ENCODE measurements at regions not wholly inside any gene's neighbourhood (a gene's known extent, or its start where the extent isn't known, plus 50 kb on each side); places are given as distances from the start of the nearest gene placed in this dataset.

- H3K4me1 Mint-ChIP-seq: no peaks in the 10 kb centered on the region
- ATAC-seq: no peak
- H3K9me3 Mint-ChIP-seq: peaks cover 7% of the 10 kb centered on the region
- no peak overlapping the region for H3K27ac Mint-ChIP-seq
- no peak overlapping the region for H3K4me3 Mint-ChIP-seq
- H3K36me3 Mint-ChIP-seq: no peaks in the 10 kb centered on the region
- H3K27me3 Mint-ChIP-seq: no peaks in the 10 kb centered on the region
Observed at GRCh38 chr3:99549957-99550603, 88.3 kb upstream of the COL8A1 start.

GRCh38 chr3:99549220-99549619 lies 89.2 kb upstream of the COL8A1 start:
- H3K27ac Mint-ChIP-seq: no peak overlapping the region
- peaks cover 5% of the 10 kb centered on the region for H3K9me3 Mint-ChIP-seq
- no peak overlapping the region for H3K4me3 Mint-ChIP-seq
- H3K36me3 Mint-ChIP-seq: no peaks in the 10 kb centered on the region
- H3K4me1 Mint-ChIP-seq: no peaks in the 10 kb centered on the region
- ATAC-seq: no peak
- no peaks in the 10 kb centered on the region for H3K27me3 Mint-ChIP-seq

- no peak overlapping the region for H3K27ac Mint-ChIP-seq
- H3K36me3 Mint-ChIP-seq: no peaks in the 10 kb centered on the region
- H3K4me3 Mint-ChIP-seq: no peak overlapping the region
- H3K27me3 Mint-ChIP-seq: no peaks in the 10 kb centered on the region
- H3K9me3 Mint-ChIP-seq: peaks cover 4% of the 10 kb centered on the region
- H3K4me1 Mint-ChIP-seq: no peaks in the 10 kb centered on the region
- ATAC-seq: no peak
Observed at GRCh38 chr3:99548674-99549073, 89.7 kb upstream of the COL8A1 start.

- no peak overlapping the region for H3K27ac Mint-ChIP-seq
- H3K9me3 Mint-ChIP-seq: peaks cover 3% of the 10 kb centered on the region
- H3K27me3 Mint-ChIP-seq: no peaks in the 10 kb centered on the region
- H3K36me3 Mint-ChIP-seq: no peaks in the 10 kb centered on the region
- no peak for ATAC-seq
- no peak overlapping the region for H3K4me3 Mint-ChIP-seq
- H3K4me1 Mint-ChIP-seq: no peaks in the 10 kb centered on the region
Observed at GRCh38 chr3:99545941-99546580, 92.3 kb upstream of the COL8A1 start.

GRCh38 chr3:99544786-99545281 lies 93.6 kb upstream of the COL8A1 start:
- H3K9me3 Mint-ChIP-seq: peaks cover 3% of the 10 kb centered on the region
- H3K27ac Mint-ChIP-seq: no peak overlapping the region
- H3K27me3 Mint-ChIP-seq: no peaks in the 10 kb centered on the region
- no peaks in the 10 kb centered on the region for H3K36me3 Mint-ChIP-seq
- no peak for ATAC-seq
- H3K4me3 Mint-ChIP-seq: no peak overlapping the region
- no peaks in the 10 kb centered on the region for H3K4me1 Mint-ChIP-seq

GRCh38 chr3:99543796-99544195 lies 94.6 kb upstream of the COL8A1 start:
- no peaks in the 10 kb centered on the region for H3K27me3 Mint-ChIP-seq
- no peak overlapping the region for H3K27ac Mint-ChIP-seq
- H3K4me3 Mint-ChIP-seq: no peak overlapping the region
- H3K9me3 Mint-ChIP-seq: peaks cover 3% of the 10 kb centered on the region
- no peaks in the 10 kb centered on the region for H3K36me3 Mint-ChIP-seq
- no peaks in the 10 kb centered on the region for H3K4me1 Mint-ChIP-seq
- no peak for ATAC-seq

GRCh38 chr3:99542767-99543518 lies 95.5 kb upstream of the COL8A1 start:
- Mint-ChIP-seq H3K27ac (no peak overlapping the region), H3K4me3 (no peak overlapping the region), H3K9me3 (peaks cover 3% of the 10 kb centered on the region), H3K4me1 (no peaks in the 10 kb centered on the region), H3K36me3 (no peaks in the 10 kb centered on the region), H3K27me3 (no peaks in the 10 kb centered on the region)
- ATAC-seq: no peak

- H3K27ac Mint-ChIP-seq: no peak overlapping the region
- peaks cover 3% of the 10 kb centered on the region for H3K9me3 Mint-ChIP-seq
- ATAC-seq: no peak
- H3K27me3 Mint-ChIP-seq: no peaks in the 10 kb centered on the region
- no peak overlapping the region for H3K4me3 Mint-ChIP-seq
- no peaks in the 10 kb centered on the region for H3K4me1 Mint-ChIP-seq
- no peaks in the 10 kb centered on the region for H3K36me3 Mint-ChIP-seq
Observed at GRCh38 chr3:99541181-99541580, 97.2 kb upstream of the COL8A1 start.

GRCh38 chr3:99537416-99537815 lies 101.0 kb upstream of the COL8A1 start:
- no peaks in the 10 kb centered on the region for H3K4me1 Mint-ChIP-seq
- ATAC-seq: no peak
- no peaks in the 10 kb centered on the region for H3K36me3 Mint-ChIP-seq
- no peak overlapping the region for H3K27ac Mint-ChIP-seq
- no peaks in the 10 kb centered on the region for H3K27me3 Mint-ChIP-seq
- no peaks in the 10 kb centered on the region for H3K9me3 Mint-ChIP-seq
- H3K4me3 Mint-ChIP-seq: no peak overlapping the region

- Mint-ChIP-seq H3K9me3 (no peaks in the 10 kb centered on the region), H3K27me3 (no peaks in the 10 kb centered on the region), H3K27ac (no peak overlapping the region), H3K36me3 (no peaks in the 10 kb centered on the region), H3K4me1 (no peaks in the 10 kb centered on the region), H3K4me3 (no peak overlapping the region)
- no peak for ATAC-seq
Observed at GRCh38 chr3:99536555-99537314, 101.7 kb upstream of the COL8A1 start.

DNA sequence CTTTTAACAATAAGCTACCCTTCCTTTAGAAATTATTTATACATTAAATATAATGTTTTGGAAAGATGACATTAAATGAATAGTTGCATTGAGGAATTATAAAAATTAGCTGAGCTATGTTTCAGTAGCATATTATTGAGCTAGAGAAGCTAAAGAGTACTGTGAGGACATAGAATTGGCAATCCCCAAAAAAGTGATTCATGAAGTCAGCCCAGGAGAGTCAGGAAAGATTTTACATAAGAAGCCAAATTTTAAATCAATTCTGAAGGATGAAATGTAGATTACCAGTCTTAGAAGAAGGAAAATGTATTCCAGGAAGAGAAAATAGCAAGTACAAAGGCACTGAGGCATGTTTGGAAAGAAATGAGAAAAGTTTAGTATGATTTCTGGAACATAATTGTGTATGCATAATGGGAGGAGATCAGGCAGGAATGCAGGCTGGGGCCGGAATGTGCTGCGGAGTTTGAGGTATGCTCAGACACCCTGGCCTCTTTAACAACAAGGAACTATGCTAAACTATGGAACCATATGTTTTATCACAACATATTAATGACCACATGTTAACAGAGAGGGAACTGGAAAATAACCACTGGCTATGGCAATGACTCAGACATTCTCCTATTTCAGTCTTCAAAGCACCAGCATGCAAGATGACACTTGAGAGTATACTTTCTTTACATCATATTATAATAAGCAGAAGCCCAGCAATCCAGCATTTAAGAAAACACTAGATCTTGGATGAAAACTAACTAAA lies 103.3 kb upstream of the COL8A1 start:
- no peak overlapping the region for H3K27ac Mint-ChIP-seq
- H3K27me3 Mint-ChIP-seq: no peaks in the 10 kb centered on the region
- no peaks in the 10 kb centered on the region for H3K36me3 Mint-ChIP-seq
- ATAC-seq: no peak
- no peaks in the 10 kb centered on the region for H3K4me1 Mint-ChIP-seq
- H3K9me3 Mint-ChIP-seq: no peaks in the 10 kb centered on the region
- H3K4me3 Mint-ChIP-seq: no peak overlapping the region

- no peaks in the 10 kb centered on the region for H3K36me3 Mint-ChIP-seq
- no peaks in the 10 kb centered on the region for H3K4me1 Mint-ChIP-seq
- no peak overlapping the region for H3K27ac Mint-ChIP-seq
- no peak for ATAC-seq
- H3K27me3 Mint-ChIP-seq: no peaks in the 10 kb centered on the region
- no peak overlapping the region for H3K4me3 Mint-ChIP-seq
- H3K9me3 Mint-ChIP-seq: no peaks in the 10 kb centered on the region
Observed at GRCh38 chr3:99532246-99532645, 106.1 kb upstream of the COL8A1 start.

- Mint-ChIP-seq H3K4me3 (no peak overlapping the region), H3K36me3 (no peaks in the 10 kb centered on the region), H3K4me1 (no peaks in the 10 kb centered on the region), H3K27me3 (no peaks in the 10 kb centered on the region), H3K9me3 (no peaks in the 10 kb centered on the region), H3K27ac (no peak overlapping the region)
- ATAC-seq: no peak
Observed at GRCh38 chr3:99529265-99529664, 109.1 kb upstream of the COL8A1 start.

- no peaks in the 10 kb centered on the region for H3K36me3 Mint-ChIP-seq
- no peak overlapping the region for H3K4me3 Mint-ChIP-seq
- no peak overlapping the region for H3K27ac Mint-ChIP-seq
- ATAC-seq: no peak
- no peaks in the 10 kb centered on the region for H3K27me3 Mint-ChIP-seq
- H3K4me1 Mint-ChIP-seq: no peaks in the 10 kb centered on the region
- H3K9me3 Mint-ChIP-seq: no peaks in the 10 kb centered on the region
Observed at GRCh38 chr3:99526921-99527320, 111.5 kb upstream of the COL8A1 start.

- ATAC-seq: no peak
- H3K4me1 Mint-ChIP-seq: no peaks in the 10 kb centered on the region
- H3K27me3 Mint-ChIP-seq: no peaks in the 10 kb centered on the region
- H3K27ac Mint-ChIP-seq: no peak overlapping the region
- H3K9me3 Mint-ChIP-seq: no peaks in the 10 kb centered on the region
- H3K4me3 Mint-ChIP-seq: no peak overlapping the region
- H3K36me3 Mint-ChIP-seq: no peaks in the 10 kb centered on the region
Observed at GRCh38 chr3:99524559-99524958, 113.8 kb upstream of the COL8A1 start.

Data from stimulated activated memory B cell treated with anti-CD40 and anti-IgM and Interleukin-4, amounts not matched to agents 10 μg/mL and 1 μg/mL and 100 μg/mL, for 72 hours (primary cell).